MM.1S (cell line): ENCODE measurements at regions not wholly inside any gene's neighbourhood (a gene's known extent, or its start where the extent isn't known, plus 50 kb on each side); places are given as distances from the start of the nearest gene placed in this dataset.

Experiments
- DNase-seq: peaks from one replicate; pipeline ENCODE4 v3.0.0-alpha.2; 2015
- H2AFZ ChIP-seq: fragments of 300-600 bp; sonication (generic); 2 replicates; pipeline ENCODE4 v1.6.0; 2016; ENCODE audit warnings: antibody characterized with exemption, low read length
- H3F3A ChIP-seq: fragments of 300-600 bp; sonication (generic); 2 replicates; pipeline ENCODE4 v1.6.1; 2016; ENCODE audit warnings: mild to moderate bottlenecking, antibody characterized with exemption, low read length, moderate library complexity, mixed read lengths; ENCODE audit not compliant: insufficient read depth
- H3K27ac ChIP-seq: fragments of 300-600 bp; sonication (generic); 2 replicates; pipeline ENCODE4 v1.5.1; 2016; ENCODE audit warnings: mild to moderate bottlenecking, low read length
- H3K27me3 ChIP-seq: fragments of 300-600 bp; sonication (generic); replicated peaks from 2 replicates; pipeline ENCODE4 v1.6.0; 2016; ENCODE audit warnings: low read length; ENCODE audit not compliant: insufficient read depth
- H3K36me3 ChIP-seq: fragments of 300-600 bp; sonication (generic); replicated peaks from 2 replicates; pipeline ENCODE4 v1.6.1; 2016; ENCODE audit warnings: mild to moderate bottlenecking, low read length, mixed read lengths; ENCODE audit not compliant: insufficient read depth
- H3K4me1 ChIP-seq: fragments of 300-600 bp; sonication (generic); 2 replicates; pipeline ENCODE4 v1.6.1; 2016; ENCODE audit warnings: low read length, mixed read lengths
- H3K4me2 ChIP-seq: fragments of 300-600 bp; sonication (generic); 2 replicates; pipeline ENCODE4 v1.6.0; 2016; ENCODE audit warnings: low read depth, low read length
- H3K4me3 ChIP-seq: fragments of 300-600 bp; sonication (generic); 2 replicates; pipeline ENCODE4 v1.5.1; 2016; ENCODE audit warnings: low read length, mixed read lengths
- H3K79me2 ChIP-seq: fragments of 300-600 bp; sonication (generic); 2 replicates; pipeline ENCODE4 v1.6.1; 2016; ENCODE audit warnings: mixed run types, low read length, mixed read lengths
- H3K9ac ChIP-seq: fragments of 300-600 bp; sonication (generic); 2 replicates; pipeline ENCODE4 v1.6.1; 2016; ENCODE audit warnings: low read length, mixed read lengths
- H3K9me2 ChIP-seq: fragments of 300-600 bp; sonication (generic); replicated peaks from 2 replicates; pipeline ENCODE4 v1.6.1; 2016; ENCODE audit warnings: mild to moderate bottlenecking, low read length, mixed read lengths; ENCODE audit not compliant: insufficient read depth
- H3K9me3 ChIP-seq: fragments of 300-600 bp; sonication (generic); replicated peaks from 2 replicates; pipeline ENCODE4 v1.6.1; 2016; ENCODE audit warnings: mild to moderate bottlenecking, low read length, mixed read lengths; ENCODE audit not compliant: insufficient read depth
- H4K20me1 ChIP-seq: fragments of 300-600 bp; sonication (generic); 2 replicates; pipeline ENCODE4 v1.6.1; 2016; ENCODE audit warnings: mild to moderate bottlenecking, low read length, moderate library complexity, mixed read lengths; ENCODE audit not compliant: insufficient read depth
- EZH2 ChIP-seq: fragments of 300-600 bp; sonication (generic); optimal IDR thresholded peaks from 2 replicates; pipeline ENCODE3; 2017; ENCODE audit warnings: low read depth, mild to moderate bottlenecking, antibody characterized with exemption, low read length, mixed read lengths
- EZH2phosphoT487 ChIP-seq: fragments of 300-600 bp; sonication (generic); IDR thresholded peaks from 2 replicates; pipeline ENCODE4 v1.6.1; 2018; ENCODE audit warnings: antibody characterized with exemption, low read length
- TF ChIP-seq, protein P1 (sequence below): fragments of 300-600 bp; sonication (generic); IDR thresholded peaks from 2 replicates; pipeline ENCODE4 v1.5.1; 2016; ENCODE audit warnings: antibody characterized with exemption, low read length, mixed read lengths

GRCh38 chr14:57031474-57031873, 221.2 kb upstream of the OTX2 start:
- Histone ChIP-seq H4K20me1 (no peaks in the 10 kb centered on the region), H3K9me2 (no peaks in the 10 kb centered on the region), H3K27ac (peak overlapping the region; percentile 64; the same call in 1 of the 2 replicates), H3K4me1 (peaks cover 20% of the 10 kb centered on the region), H3K27me3 (no peaks in the 10 kb centered on the region), H3K79me2 (no peaks in the 10 kb centered on the region), H3K4me3 (no peak overlapping the region), H3K9ac (no peak overlapping the region), H2AFZ (no peak overlapping the region), H3K36me3 (no peaks in the 10 kb centered on the region), H3K4me2 (peak overlapping the region; percentile 21; the same call in 1 of the 2 replicates), H3F3A (peaks cover 12% of the 10 kb centered on the region), H3K9me3 (no peaks in the 10 kb centered on the region)
- peak; percentile 42 for DNase-seq
- TF ChIP-seq, protein P1, sequence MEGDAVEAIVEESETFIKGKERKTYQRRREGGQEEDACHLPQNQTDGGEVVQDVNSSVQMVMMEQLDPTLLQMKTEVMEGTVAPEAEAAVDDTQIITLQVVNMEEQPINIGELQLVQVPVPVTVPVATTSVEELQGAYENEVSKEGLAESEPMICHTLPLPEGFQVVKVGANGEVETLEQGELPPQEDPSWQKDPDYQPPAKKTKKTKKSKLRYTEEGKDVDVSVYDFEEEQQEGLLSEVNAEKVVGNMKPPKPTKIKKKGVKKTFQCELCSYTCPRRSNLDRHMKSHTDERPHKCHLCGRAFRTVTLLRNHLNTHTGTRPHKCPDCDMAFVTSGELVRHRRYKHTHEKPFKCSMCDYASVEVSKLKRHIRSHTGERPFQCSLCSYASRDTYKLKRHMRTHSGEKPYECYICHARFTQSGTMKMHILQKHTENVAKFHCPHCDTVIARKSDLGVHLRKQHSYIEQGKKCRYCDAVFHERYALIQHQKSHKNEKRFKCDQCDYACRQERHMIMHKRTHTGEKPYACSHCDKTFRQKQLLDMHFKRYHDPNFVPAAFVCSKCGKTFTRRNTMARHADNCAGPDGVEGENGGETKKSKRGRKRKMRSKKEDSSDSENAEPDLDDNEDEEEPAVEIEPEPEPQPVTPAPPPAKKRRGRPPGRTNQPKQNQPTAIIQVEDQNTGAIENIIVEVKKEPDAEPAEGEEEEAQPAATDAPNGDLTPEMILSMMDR, result no peak
- TF ChIP-seq EZH2 (no peak), EZH2phosphoT487 (no peak)

DNA sequence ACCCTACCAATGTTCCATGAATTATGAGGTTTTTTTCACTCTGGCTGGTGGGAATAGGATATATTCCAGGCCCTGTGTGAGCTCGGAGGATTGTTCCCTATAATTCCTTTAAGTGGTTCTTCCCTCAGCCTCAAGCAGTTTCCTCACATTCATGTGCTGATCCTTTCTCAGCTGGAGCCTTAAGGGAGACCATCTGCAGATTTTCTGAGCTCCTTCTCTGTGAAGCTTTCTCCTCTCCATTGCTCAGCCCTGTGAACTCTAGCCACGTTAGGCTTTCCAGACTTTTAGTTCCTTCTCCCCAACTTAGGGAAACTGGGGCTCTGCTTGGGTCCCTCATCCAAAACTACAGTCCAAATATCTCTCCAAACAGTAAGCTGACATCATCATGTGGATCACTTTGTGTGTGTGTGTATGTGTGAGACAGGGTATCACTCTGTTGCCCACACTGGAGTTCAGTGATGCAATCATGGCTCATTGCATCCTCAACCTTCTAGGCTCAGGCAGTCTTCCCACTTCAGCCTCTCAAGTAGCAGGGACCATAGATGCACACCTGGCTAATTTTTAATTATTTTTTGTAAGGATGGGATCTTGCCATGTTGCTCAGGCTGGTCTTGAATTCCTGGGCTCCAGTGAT, 219.5 kb upstream of the OTX2 start:
- no peak overlapping the region for H3K4me3 ChIP-seq
- no peaks in the 10 kb centered on the region for H3K9me2 ChIP-seq
- no peak for DNase-seq
- H3K36me3 ChIP-seq, result no peaks in the 10 kb centered on the region
- no peak overlapping the region for H3K4me2 ChIP-seq
- H3K27me3 ChIP-seq, result no peaks in the 10 kb centered on the region
- no peaks in the 10 kb centered on the region for H3K79me2 ChIP-seq
- no peak for TF ChIP-seq EZH2
- TF ChIP-seq EZH2phosphoT487, result no peak
- TF ChIP-seq, protein P1, result no peak
- no peaks in the 10 kb centered on the region for H3K9me3 ChIP-seq
- H2AFZ ChIP-seq, result no peak overlapping the region
- H3K4me1 ChIP-seq, result peaks cover 20% of the 10 kb centered on the region
- no peak overlapping the region for H3K9ac ChIP-seq
- peaks cover 12% of the 10 kb centered on the region for H3F3A ChIP-seq
- no peak overlapping the region for H3K27ac ChIP-seq
- no peaks in the 10 kb centered on the region for H4K20me1 ChIP-seq

DNA sequence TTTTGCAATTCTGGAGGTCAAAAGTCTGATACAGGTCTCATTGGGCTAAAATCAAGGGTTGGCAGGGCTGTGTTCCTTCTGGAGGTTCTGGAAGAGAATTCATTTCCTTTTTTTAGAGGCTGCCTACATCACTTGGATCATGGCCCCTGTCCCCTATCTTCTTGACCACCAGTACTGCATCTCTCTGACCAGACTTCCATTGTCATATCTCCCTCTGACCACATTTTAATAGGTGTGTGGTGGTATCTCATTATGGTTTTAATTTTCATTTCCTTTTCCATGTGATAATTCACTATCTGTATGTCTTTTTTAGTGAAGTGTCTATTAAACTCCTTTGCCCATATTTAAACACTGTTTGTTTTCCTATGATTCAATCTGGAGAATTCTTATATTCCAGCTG, 215.2 kb upstream of the OTX2 start:
- H3K9me3 ChIP-seq, result no peaks in the 10 kb centered on the region
- no peaks in the 10 kb centered on the region for H3K36me3 ChIP-seq
- no peak overlapping the region for H3K27ac ChIP-seq
- H3F3A ChIP-seq, result no peaks in the 10 kb centered on the region
- H4K20me1 ChIP-seq, result no peaks in the 10 kb centered on the region
- no peak overlapping the region for H2AFZ ChIP-seq
- H3K4me2 ChIP-seq, result no peak overlapping the region
- no peak for DNase-seq
- H3K4me1 ChIP-seq, result peaks cover 3% of the 10 kb centered on the region; the same call in 1 of the 2 replicates
- no peaks in the 10 kb centered on the region for H3K79me2 ChIP-seq
- H3K9ac ChIP-seq, result no peak overlapping the region
- TF ChIP-seq EZH2phosphoT487 (no peak), EZH2 (no peak)
- TF ChIP-seq, protein P1, result no peak
- H3K27me3 ChIP-seq, result no peaks in the 10 kb centered on the region
- no peaks in the 10 kb centered on the region for H3K9me2 ChIP-seq
- H3K4me3 ChIP-seq, result no peak overlapping the region
